A549 (cell line): ENCODE measurements at regions not wholly inside any gene's neighbourhood (a gene's known extent, or its start where the extent isn't known, plus 50 kb on each side); places are given as distances from the start of the nearest gene placed in this dataset.

ENCODE experiments used
- CTCF ChIP-seq: fragments of >200 bp; sonication (Bioruptor Twin); formaldehyde crosslinking; IDR thresholded peaks from 3 replicates; pipeline ENCODE4 v1.5.1; 2016
- EHMT2 ChIP-seq: fragments of 200-600 bp; sonication (generic); IDR thresholded peaks from 2 replicates; pipeline ENCODE4 v1.6.1; 2016; ENCODE audit warnings: antibody characterized with exemption, low read depth, mild to moderate bottlenecking, moderate library complexity
- EP300 ChIP-seq, 2 experiments: fragments of >200 bp; sonication (Bioruptor Twin); formaldehyde crosslinking; IDR thresholded peaks; 2 replicates in 1 of 2; 3 replicates in 1 of 2; pipeline ENCODE4 v1.6.1; 2016 to 2017
- ESRRA ChIP-seq: fragments of 150-350 bp; IDR thresholded peaks from 2 replicates; pipeline ENCODE4 v1.6.1; 2014; ENCODE audit warnings: mild to moderate bottlenecking, low read length, borderline replicate concordance
- HEYL ChIP-seq: fragments of 250-450 bp; sonication (Bioruptor Pico); IDR thresholded peaks from 2 replicates; pipeline ENCODE4 v1.8.0; 2021; ENCODE audit warnings: mild to moderate bottlenecking, moderate library complexity
- JUN ChIP-seq, 2 experiments: fragments of >200 bp; sonication (Bioruptor Twin); formaldehyde crosslinking; IDR thresholded peaks; 2 replicates in 1 of 2; 3 replicates in 1 of 2; pipeline ENCODE4 v1.6.1; 2016 to 2017
- KDM5A ChIP-seq: fragments of 200-600 bp; sonication (generic); IDR thresholded peaks from 2 replicates; pipeline ENCODE4 v1.6.1; 2016; ENCODE audit warnings: antibody characterized with exemption, mild to moderate bottlenecking
- MAFK ChIP-seq: fragments of 450-650 bp; IDR thresholded peaks from 2 replicates; pipeline ENCODE4 v1.6.1; 2014; ENCODE audit not compliant: partially characterized antibody
- MAZ ChIP-seq: fragments of 150-350 bp; IDR thresholded peaks from 2 replicates; pipeline ENCODE4 v1.6.1; 2014; ENCODE audit warnings: antibody characterized with exemption, low read depth, low read length, borderline replicate concordance
- NFE2L2 ChIP-seq: fragments of 150-350 bp; conservative IDR thresholded peaks from 2 replicates; pipeline ENCODE4 v1.6.1; 2014; ENCODE audit warnings: low read length
- POLR2A ChIP-seq: IDR thresholded peaks from 2 replicates; pipeline ENCODE4 v1.6.1; 2012; ENCODE audit warnings: mild to moderate bottlenecking, low read length
- SMC3 ChIP-seq: fragments of >200 bp; sonication (Bioruptor Twin); formaldehyde crosslinking; IDR thresholded peaks from 3 replicates; pipeline ENCODE4 v1.6.1; 2018; ENCODE audit warnings: inconsistent platforms
- ZNF302 ChIP-seq: fragments of 250-450 bp; sonication (Bioruptor Pico); IDR thresholded peaks from 2 replicates; pipeline ENCODE4 v1.9.0; 2021; ENCODE audit warnings: inconsistent platforms, mild to moderate bottlenecking, moderate library complexity
- TF ChIP-seq, protein P1 (sequence below): fragments of 200-600 bp; sonication (generic); IDR thresholded peaks from 2 replicates; pipeline ENCODE4 v1.6.1; 2016; ENCODE audit warnings: antibody characterized with exemption, mild to moderate bottlenecking, moderate library complexity

DNA sequence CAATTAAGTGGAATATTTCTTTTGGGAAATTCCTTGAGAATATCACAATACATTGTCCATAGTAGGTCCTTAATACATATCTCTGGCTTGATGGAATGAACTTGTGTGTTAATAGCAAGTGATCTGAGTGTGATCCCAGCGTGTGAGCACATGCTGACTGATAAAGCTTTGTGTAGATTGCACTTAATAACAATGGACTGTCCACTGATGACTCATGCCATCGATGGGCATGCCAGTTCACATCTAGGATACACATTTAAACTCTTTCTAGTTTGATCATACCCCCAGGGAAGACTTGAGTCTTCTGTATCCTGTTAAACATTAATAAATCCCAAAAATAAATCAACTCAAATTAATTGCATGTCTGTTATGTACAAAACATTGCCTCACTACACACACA lies 454.3 kb upstream of the SPTLC3 start:
- no peak for TF ChIP-seq CTCF
- TF ChIP-seq POLR2A: no peak
- no peak for TF ChIP-seq MAZ
- no peak for TF ChIP-seq JUN (IDR thresholded peaks at IDR 0.05)
- TF ChIP-seq HEYL (CRISPR knock-in tag): no peak
- TF ChIP-seq EP300 (IDR thresholded peaks at IDR 0.05): no peak
- no peak for TF ChIP-seq NFE2L2
- TF ChIP-seq, protein P1, sequence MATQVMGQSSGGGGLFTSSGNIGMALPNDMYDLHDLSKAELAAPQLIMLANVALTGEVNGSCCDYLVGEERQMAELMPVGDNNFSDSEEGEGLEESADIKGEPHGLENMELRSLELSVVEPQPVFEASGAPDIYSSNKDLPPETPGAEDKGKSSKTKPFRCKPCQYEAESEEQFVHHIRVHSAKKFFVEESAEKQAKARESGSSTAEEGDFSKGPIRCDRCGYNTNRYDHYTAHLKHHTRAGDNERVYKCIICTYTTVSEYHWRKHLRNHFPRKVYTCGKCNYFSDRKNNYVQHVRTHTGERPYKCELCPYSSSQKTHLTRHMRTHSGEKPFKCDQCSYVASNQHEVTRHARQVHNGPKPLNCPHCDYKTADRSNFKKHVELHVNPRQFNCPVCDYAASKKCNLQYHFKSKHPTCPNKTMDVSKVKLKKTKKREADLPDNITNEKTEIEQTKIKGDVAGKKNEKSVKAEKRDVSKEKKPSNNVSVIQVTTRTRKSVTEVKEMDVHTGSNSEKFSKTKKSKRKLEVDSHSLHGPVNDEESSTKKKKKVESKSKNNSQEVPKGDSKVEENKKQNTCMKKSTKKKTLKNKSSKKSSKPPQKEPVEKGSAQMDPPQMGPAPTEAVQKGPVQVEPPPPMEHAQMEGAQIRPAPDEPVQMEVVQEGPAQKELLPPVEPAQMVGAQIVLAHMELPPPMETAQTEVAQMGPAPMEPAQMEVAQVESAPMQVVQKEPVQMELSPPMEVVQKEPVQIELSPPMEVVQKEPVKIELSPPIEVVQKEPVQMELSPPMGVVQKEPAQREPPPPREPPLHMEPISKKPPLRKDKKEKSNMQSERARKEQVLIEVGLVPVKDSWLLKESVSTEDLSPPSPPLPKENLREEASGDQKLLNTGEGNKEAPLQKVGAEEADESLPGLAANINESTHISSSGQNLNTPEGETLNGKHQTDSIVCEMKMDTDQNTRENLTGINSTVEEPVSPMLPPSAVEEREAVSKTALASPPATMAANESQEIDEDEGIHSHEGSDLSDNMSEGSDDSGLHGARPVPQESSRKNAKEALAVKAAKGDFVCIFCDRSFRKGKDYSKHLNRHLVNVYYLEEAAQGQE: no peak
- no peak for TF ChIP-seq ZNF302
- no peak for TF ChIP-seq EHMT2
- no peak for TF ChIP-seq ESRRA
- TF ChIP-seq KDM5A: no peak
- TF ChIP-seq MAFK: no peak
- TF ChIP-seq SMC3: no peak
